Amniotic epithelial cell (primary cell): ENCODE measurements at regions not wholly inside any gene's neighbourhood (a gene's known extent, or its start where the extent isn't known, plus 50 kb on each side); places are given as distances from the start of the nearest gene placed in this dataset.
"Not testable (repeated sequence)": the region's sequence is repeated elsewhere in the genome, so short reads cannot be mapped to it uniquely, and the experiment has no call there.

Experiments used
- DNase-seq: peaks from one replicate; pipeline ENCODE4 v3.0.0-alpha.2; 2010; ENCODE audit warnings: low read depth

- no peak for DNase-seq
Observed at GRCh38 chr7:138369797-138370196, 90.3 kb upstream of the TRIM24 start.

- DNase-seq, result peak; percentile 52
Observed at GRCh38 chr7:138370956-138371355, 89.1 kb upstream of the TRIM24 start.

GRCh38 chr7:138374119-138374693 is 85.9 kb upstream of the TRIM24 start:
- no peak for DNase-seq

- no peak for DNase-seq
Observed at GRCh38 chr7:138377306-138377705, 82.8 kb upstream of the TRIM24 start.

GRCh38 chr7:138378741-138379559 is 81.1 kb upstream of the TRIM24 start:
- no peak for DNase-seq

GRCh38 chr7:138382862-138383565 is 77.0 kb upstream of the TRIM24 start:
- DNase-seq, result no peak

GRCh38 chr7:138386821-138387220 is 73.2 kb upstream of the TRIM24 start:
- no peak for DNase-seq

GRCh38 chr7:138387755-138388475 is 72.1 kb upstream of the TRIM24 start:
- no peak for DNase-seq

GRCh38 chr7:138388673-138389491 is 71.2 kb upstream of the TRIM24 start:
- DNase-seq, result peak; percentile 58

- DNase-seq, result no peak
Observed at GRCh38 chr7:138395763-138396162, 64.3 kb upstream of the TRIM24 start.

- DNase-seq, result no peak
Observed at GRCh38 chr7:138396251-138397070, 63.6 kb upstream of the TRIM24 start.

GRCh38 chr7:138397071-138397433 is 63.0 kb upstream of the TRIM24 start:
- DNase-seq, result not testable (repeated sequence)

GRCh38 chr7:138398857-138399256 is 61.2 kb upstream of the TRIM24 start:
- no peak for DNase-seq

GRCh38 chr7:138400400-138400886 is 59.6 kb upstream of the TRIM24 start:
- peak; percentile 86 for DNase-seq

GRCh38 chr7:138402749-138403148 is 57.3 kb upstream of the TRIM24 start:
- DNase-seq, result no peak

- no peak for DNase-seq
Observed at GRCh38 chr7:138405496-138405895, 54.6 kb upstream of the TRIM24 start.

GRCh38 chr7:138407792-138408191 is 52.3 kb upstream of the TRIM24 start:
- DNase-seq, result no peak
